ENCODE measurements at regions not wholly inside any gene's neighbourhood (a gene's known extent, or its start where the extent isn't known, plus 50 kb on each side); places are given as distances from the start of the nearest gene placed in this dataset.

- no peaks in the 10 kb centered on the region for H3K4me1 ChIP-seq (ENCODE audit: insufficient read depth)
- no peaks in the 10 kb centered on the region for H4K20me1 ChIP-seq (ENCODE audit: insufficient read depth, poor library complexity, severe bottlenecking)
- DNase-seq (ENCODE audit: low spot score) = no peak
- H3K27ac ChIP-seq = no peak overlapping the region
- TF ChIP-seq EZH2 (IDR thresholded peaks at IDR 0.05; ENCODE audit: borderline replicate concordance) = no peak
- no peak for TF ChIP-seq CTCF (IDR thresholded peaks at IDR 0.05; ENCODE audit: poor library complexity)
- no peak overlapping the region for H2AFZ ChIP-seq
- H3K4me2 ChIP-seq = no peak overlapping the region
- H3K79me2 ChIP-seq = no peaks in the 10 kb centered on the region
- no peaks in the 10 kb centered on the region for H3K27me3 ChIP-seq
- no peak overlapping the region for H3K4me3 ChIP-seq
- no peaks in the 10 kb centered on the region for H3K9me2 ChIP-seq (replicated peaks; ENCODE audit: insufficient read depth)
- peaks cover 3% of the 10 kb centered on the region for H3K9me3 ChIP-seq (ENCODE audit: low read depth)
- no peaks in the 10 kb centered on the region for H3K36me3 ChIP-seq (replicated peaks; ENCODE audit: insufficient read depth, low read depth)
Measured at GRCh38 chr3:40817017-40817416, 292.3 kb downstream of the ZNF621 start.

- no peak overlapping the region for H2AFZ ChIP-seq
- no peaks in the 10 kb centered on the region for H3K4me1 ChIP-seq (ENCODE audit: insufficient read depth)
- no peaks in the 10 kb centered on the region for H3K36me3 ChIP-seq (replicated peaks; ENCODE audit: insufficient read depth, low read depth)
- H3K4me3 ChIP-seq = no peak overlapping the region
- H3K9me3 ChIP-seq (ENCODE audit: low read depth) = no peaks in the 10 kb centered on the region
- no peaks in the 10 kb centered on the region for H3K27me3 ChIP-seq
- no peak for DNase-seq (ENCODE audit: low spot score)
- H3K27ac ChIP-seq = no peak overlapping the region
- no peak overlapping the region for H3K4me2 ChIP-seq
- WGBS (ENCODE audit: low lambda C conversion rate, missing lambda C conversion rate) = 89% methylated on average over 1 of the region's 1 CpG
- H3K9me2 ChIP-seq (replicated peaks; ENCODE audit: insufficient read depth) = no peaks in the 10 kb centered on the region
- TF ChIP-seq EZH2 (IDR thresholded peaks at IDR 0.05; ENCODE audit: borderline replicate concordance) = no peak
- TF ChIP-seq CTCF (IDR thresholded peaks at IDR 0.05; ENCODE audit: poor library complexity) = no peak
- TF ChIP-seq EZH2phosphoT487 (IDR thresholded peaks at IDR 0.05; ENCODE audit: low read depth, severe bottlenecking, unreplicated experiment) = no peak
- no peaks in the 10 kb centered on the region for H3K79me2 ChIP-seq
- H4K20me1 ChIP-seq (ENCODE audit: insufficient read depth, poor library complexity, severe bottlenecking) = no peaks in the 10 kb centered on the region
Measured at GRCh38 chr3:40821315-40821714, 296.6 kb downstream of the ZNF621 start.

DNA sequence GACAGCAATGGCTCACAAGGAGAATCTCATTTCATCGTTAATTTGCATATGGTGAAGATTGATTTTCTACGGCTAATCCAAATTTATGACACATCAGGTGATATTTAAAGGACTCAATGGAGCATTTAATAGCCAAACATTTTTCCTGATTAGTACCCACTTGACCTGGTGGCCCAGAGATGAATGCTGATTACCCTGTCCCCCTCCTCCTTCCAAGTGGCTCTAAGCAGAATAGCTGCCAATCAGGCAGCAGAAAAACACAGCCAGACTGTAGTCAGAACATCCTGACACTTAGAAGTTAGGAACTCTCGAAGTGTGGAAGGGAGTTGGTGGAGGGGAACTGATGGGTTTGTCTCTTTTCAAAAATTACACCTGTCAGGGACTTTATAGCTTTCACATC is 302.5 kb downstream of the ZNF621 start:
- Histone ChIP-seq H4K20me1 (ENCODE audit: insufficient read depth, poor library complexity, severe bottlenecking) (no peaks in the 10 kb centered on the region), H3K36me3 (replicated peaks; ENCODE audit: insufficient read depth, low read depth) (no peaks in the 10 kb centered on the region), H3K4me2 (no peak overlapping the region), H3K9me2 (replicated peaks; ENCODE audit: insufficient read depth) (no peaks in the 10 kb centered on the region), H3K4me1 (ENCODE audit: insufficient read depth) (no peaks in the 10 kb centered on the region), H3K4me3 (no peak overlapping the region), H3K27ac (no peak overlapping the region), H3K27me3 (no peaks in the 10 kb centered on the region), H3K9me3 (ENCODE audit: low read depth) (no peaks in the 10 kb centered on the region), H3K79me2 (no peaks in the 10 kb centered on the region), H2AFZ (no peak overlapping the region)
- WGBS (ENCODE audit: low lambda C conversion rate, missing lambda C conversion rate) = 79% methylated on average over 3 of the region's 3 CpGs
- TF ChIP-seq EZH2phosphoT487 (IDR thresholded peaks at IDR 0.05; ENCODE audit: low read depth, severe bottlenecking, unreplicated experiment) = no peak
- TF ChIP-seq CTCF (IDR thresholded peaks at IDR 0.05; ENCODE audit: poor library complexity) = no peak
- DNase-seq (ENCODE audit: low spot score) = no peak

DNA sequence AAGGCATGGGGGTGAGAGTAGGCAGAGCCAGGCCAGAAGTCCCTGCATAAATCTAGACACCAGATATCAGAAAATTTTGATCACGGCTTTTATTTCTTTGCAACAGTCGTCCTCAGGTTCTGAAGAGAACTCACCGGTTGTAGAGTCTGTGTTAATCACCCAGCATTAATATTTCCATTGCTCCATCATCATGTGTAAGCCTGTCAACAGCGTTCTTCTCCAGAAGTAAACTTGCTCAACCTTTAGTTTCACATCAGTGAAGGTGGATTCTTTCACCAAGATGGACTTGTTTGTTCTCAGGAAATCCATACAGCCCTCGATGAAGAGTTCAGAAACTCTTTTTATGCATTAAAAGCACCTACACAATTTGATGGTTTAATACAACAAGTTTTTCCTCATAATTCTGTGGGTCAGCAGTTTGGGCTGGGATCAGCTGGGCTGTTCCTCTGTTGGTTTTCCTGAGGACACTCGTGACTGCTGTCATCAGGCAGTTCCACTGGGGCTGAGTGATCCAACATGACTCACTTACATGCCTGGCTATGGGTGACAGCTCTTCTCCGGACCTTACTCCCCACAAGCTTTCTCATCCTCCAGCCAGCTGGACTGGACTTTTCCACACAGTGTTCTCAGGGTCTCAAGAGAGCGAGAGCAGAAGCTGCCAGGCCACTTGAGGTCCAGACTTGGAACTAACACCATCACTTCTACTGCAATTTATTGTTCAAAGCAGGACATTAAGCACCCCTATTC is 303.4 kb downstream of the ZNF621 start:
- H3K27ac ChIP-seq = no peak overlapping the region
- H3K79me2 ChIP-seq = no peaks in the 10 kb centered on the region
- no peaks in the 10 kb centered on the region for H4K20me1 ChIP-seq (ENCODE audit: insufficient read depth, poor library complexity, severe bottlenecking)
- H3K4me1 ChIP-seq (ENCODE audit: insufficient read depth) = no peaks in the 10 kb centered on the region
- peak; percentile 10 for DNase-seq (ENCODE audit: low spot score)
- no peaks in the 10 kb centered on the region for H3K9me2 ChIP-seq (replicated peaks; ENCODE audit: insufficient read depth)
- H3K9me3 ChIP-seq (ENCODE audit: low read depth) = no peaks in the 10 kb centered on the region
- no peak overlapping the region for H3K4me3 ChIP-seq
- H3K4me2 ChIP-seq = no peak overlapping the region
- no peak overlapping the region for H2AFZ ChIP-seq
- no peaks in the 10 kb centered on the region for H3K36me3 ChIP-seq (replicated peaks; ENCODE audit: insufficient read depth, low read depth)
- H3K27me3 ChIP-seq = no peaks in the 10 kb centered on the region
- WGBS (ENCODE audit: low lambda C conversion rate, missing lambda C conversion rate) = 74% methylated on average over 8 of the region's 8 CpGs
- TF ChIP-seq EZH2phosphoT487 (IDR thresholded peaks at IDR 0.05; ENCODE audit: low read depth, severe bottlenecking, unreplicated experiment) (no peak), CTCF (IDR thresholded peaks at IDR 0.05; ENCODE audit: poor library complexity) (no peak), EZH2 (IDR thresholded peaks at IDR 0.05; ENCODE audit: borderline replicate concordance) (no peak)

Data from hepatocyte (in vitro differentiated cells).